RWPE2 (cell line): ENCODE measurements at regions not wholly inside any gene's neighbourhood (a gene's known extent, or its start where the extent isn't known, plus 50 kb on each side); places are given as distances from the start of the nearest gene placed in this dataset.

ENCODE experiments used
- ATAC-seq: fragments of 200-7000 bp; cut with Tn5 transposase; 3 replicates; pipeline ENCODE4 v1.9.1; 2021; ENCODE audit warnings: low read depth
- DNase-seq: peaks from one replicate; pipeline ENCODE4 v3.0.0-alpha.2; 2020; ENCODE audit warnings: low spot score
- H3K27ac ChIP-seq: fragments of 450-650 bp; 2 replicates; pipeline ENCODE4 v1.5.1; 2017; ENCODE audit warnings: mild to moderate bottlenecking; ENCODE audit not compliant: poor library complexity, severe bottlenecking
- H3K27me3 ChIP-seq: fragments of 250-450 bp; sonication (Bioruptor Pico); 2 replicates; pipeline ENCODE4 v1.5.1; 2021; ENCODE audit warnings: mild to moderate bottlenecking, moderate library complexity; ENCODE audit not compliant: insufficient read depth, poor library complexity, severe bottlenecking
- H3K36me3 ChIP-seq: fragments of 250-450 bp; sonication (Bioruptor Pico); 2 replicates; pipeline ENCODE4 v1.5.1; 2020; ENCODE audit warnings: low read depth, mild to moderate bottlenecking, moderate library complexity
- H3K4me1 ChIP-seq: fragments of 250-450 bp; sonication (Bioruptor Pico); 2 replicates; pipeline ENCODE4 v1.5.1; 2021; ENCODE audit warnings: mild to moderate bottlenecking, moderate library complexity; ENCODE audit not compliant: insufficient read depth, poor library complexity, severe bottlenecking
- H3K4me3 ChIP-seq: fragments of 250-450 bp; sonication (Bioruptor Pico); 2 replicates; pipeline ENCODE4 v1.5.1; 2021; ENCODE audit warnings: mild to moderate bottlenecking, moderate library complexity; ENCODE audit not compliant: severe bottlenecking
- H3K9me3 ChIP-seq: fragments of 250-450 bp; sonication (Bioruptor Pico); 2 replicates; pipeline ENCODE4 v1.5.1; 2021; ENCODE audit warnings: mild to moderate bottlenecking, moderate library complexity; ENCODE audit not compliant: severe bottlenecking
- TF ChIP-seq, protein P1 (sequence below): fragments of 450-650 bp; IDR thresholded peaks from one replicate; pipeline ENCODE4 v1.5.1; 2017; ENCODE audit warnings: mild to moderate bottlenecking, moderate library complexity; ENCODE audit not compliant: poor library complexity, severe bottlenecking

DNA sequence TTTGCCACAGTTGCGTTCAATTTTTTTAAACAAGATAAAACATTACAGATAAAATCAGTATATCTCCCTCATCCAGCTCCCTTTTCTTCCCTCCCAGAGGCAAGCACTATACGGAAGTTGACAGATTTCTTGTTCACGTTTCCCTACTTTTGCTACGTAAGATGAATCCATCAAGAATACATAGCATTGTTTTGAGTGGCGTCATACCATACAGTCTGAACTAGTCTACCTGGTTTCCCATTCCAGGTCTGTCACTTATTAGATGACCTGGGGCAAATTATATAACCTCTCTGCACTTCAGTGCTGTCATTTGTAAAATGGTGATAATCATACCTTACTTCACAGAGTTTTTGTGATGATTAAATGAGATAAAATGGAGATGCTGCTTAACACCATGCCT is 184.3 kb upstream of the SOX4 start:
- ATAC-seq = no peak
- TF ChIP-seq, protein P1, sequence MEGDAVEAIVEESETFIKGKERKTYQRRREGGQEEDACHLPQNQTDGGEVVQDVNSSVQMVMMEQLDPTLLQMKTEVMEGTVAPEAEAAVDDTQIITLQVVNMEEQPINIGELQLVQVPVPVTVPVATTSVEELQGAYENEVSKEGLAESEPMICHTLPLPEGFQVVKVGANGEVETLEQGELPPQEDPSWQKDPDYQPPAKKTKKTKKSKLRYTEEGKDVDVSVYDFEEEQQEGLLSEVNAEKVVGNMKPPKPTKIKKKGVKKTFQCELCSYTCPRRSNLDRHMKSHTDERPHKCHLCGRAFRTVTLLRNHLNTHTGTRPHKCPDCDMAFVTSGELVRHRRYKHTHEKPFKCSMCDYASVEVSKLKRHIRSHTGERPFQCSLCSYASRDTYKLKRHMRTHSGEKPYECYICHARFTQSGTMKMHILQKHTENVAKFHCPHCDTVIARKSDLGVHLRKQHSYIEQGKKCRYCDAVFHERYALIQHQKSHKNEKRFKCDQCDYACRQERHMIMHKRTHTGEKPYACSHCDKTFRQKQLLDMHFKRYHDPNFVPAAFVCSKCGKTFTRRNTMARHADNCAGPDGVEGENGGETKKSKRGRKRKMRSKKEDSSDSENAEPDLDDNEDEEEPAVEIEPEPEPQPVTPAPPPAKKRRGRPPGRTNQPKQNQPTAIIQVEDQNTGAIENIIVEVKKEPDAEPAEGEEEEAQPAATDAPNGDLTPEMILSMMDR = no peak
- DNase-seq = no peak
- no peaks in the 10 kb centered on the region for H3K27me3 ChIP-seq
- no peak overlapping the region for H3K27ac ChIP-seq
- H3K4me3 ChIP-seq = no peak overlapping the region
- no peaks in the 10 kb centered on the region for H3K4me1 ChIP-seq
- peaks cover 3% of the 10 kb centered on the region for H3K9me3 ChIP-seq
- no peaks in the 10 kb centered on the region for H3K36me3 ChIP-seq

DNA sequence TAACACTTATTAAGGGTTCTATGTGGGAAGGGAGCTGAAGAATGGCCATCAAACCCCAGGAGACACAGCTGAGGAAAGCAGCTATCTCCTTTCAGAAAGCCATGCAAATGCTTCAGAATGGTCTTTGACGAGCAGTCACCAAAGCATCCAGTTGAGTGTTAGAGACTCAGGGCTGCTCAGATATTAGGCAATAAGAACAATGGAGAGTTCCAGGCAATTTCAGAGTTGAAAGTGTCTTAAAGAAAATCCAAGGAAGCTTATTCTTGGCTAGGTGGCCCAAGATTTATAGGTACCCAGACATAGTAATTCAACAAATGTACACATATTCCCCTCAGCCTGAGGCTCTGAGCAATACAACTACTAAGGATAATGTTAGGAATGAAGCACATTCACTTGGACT is 180.1 kb upstream of the SOX4 start:
- Histone ChIP-seq H3K9me3 (peaks cover 3% of the 10 kb centered on the region), H3K36me3 (no peaks in the 10 kb centered on the region), H3K4me3 (no peak overlapping the region), H3K27me3 (no peaks in the 10 kb centered on the region), H3K27ac (no peak overlapping the region), H3K4me1 (no peaks in the 10 kb centered on the region)
- DNase-seq (no peak), ATAC-seq (no peak)
- TF ChIP-seq, protein P1 = no peak

DNA sequence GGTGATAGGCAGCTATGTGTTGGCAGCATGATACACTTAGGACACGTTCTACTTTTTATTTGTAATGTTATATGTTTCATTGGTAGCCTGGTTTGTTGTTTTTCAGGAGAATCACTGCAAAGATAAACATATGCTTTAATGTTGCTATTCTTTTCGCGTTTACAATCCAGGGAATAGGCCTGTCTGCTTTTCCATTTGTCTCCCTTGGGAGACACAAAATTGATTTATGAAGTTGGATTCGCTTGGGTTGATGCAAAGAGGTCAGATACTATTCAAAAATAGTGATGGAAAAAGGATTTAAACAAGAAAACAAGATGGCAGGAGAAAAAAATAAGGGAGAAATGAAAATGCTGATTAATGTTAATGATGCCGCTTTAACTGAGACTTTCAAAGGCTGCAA is 179.5 kb upstream of the SOX4 start:
- Histone ChIP-seq H3K4me3 (no peak overlapping the region), H3K36me3 (no peaks in the 10 kb centered on the region), H3K27ac (no peak overlapping the region), H3K9me3 (peaks cover 3% of the 10 kb centered on the region), H3K27me3 (no peaks in the 10 kb centered on the region), H3K4me1 (no peaks in the 10 kb centered on the region)
- ATAC-seq (no peak), DNase-seq (no peak)
- TF ChIP-seq, protein P1 = no peak

DNA sequence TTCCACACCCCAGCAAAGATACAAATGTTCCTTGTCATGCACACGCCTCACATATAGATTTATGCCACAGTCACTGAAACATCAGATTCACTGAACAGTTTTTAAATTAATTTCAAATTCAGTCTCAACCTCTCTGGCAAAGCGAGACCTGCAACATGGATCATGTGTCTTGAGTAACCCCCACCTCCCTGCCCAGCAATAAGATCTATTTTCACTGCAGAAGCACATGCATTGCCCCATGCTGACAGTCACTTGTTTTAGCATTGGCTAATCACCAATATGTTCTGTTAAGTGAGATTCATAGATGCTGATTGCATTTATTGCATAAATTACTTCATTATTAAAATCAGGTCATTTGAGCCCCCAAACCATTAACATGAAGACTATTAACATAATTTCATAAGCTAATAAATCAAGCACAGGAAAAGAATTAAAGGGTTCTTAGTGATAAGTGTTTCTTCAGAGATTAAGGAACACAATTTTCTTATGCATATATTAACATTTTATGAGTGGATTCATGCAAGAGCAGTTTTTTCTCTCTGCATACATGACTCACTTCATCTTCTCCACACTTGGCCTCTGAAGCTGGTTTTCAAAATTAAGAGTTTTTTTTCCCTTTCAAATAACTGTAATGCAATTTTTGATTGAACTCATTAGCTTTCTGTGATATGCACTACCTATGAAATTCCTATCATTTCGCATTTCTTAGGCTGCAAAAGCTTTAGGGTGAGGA is 173.2 kb upstream of the SOX4 start:
- DNase-seq = no peak
- TF ChIP-seq, protein P1 = no peak
- H3K4me3 ChIP-seq = no peak overlapping the region
- no peak overlapping the region for H3K27ac ChIP-seq
- H3K4me1 ChIP-seq = no peaks in the 10 kb centered on the region
- no peaks in the 10 kb centered on the region for H3K36me3 ChIP-seq
- H3K9me3 ChIP-seq = no peaks in the 10 kb centered on the region
- no peak for ATAC-seq
- no peaks in the 10 kb centered on the region for H3K27me3 ChIP-seq

DNA sequence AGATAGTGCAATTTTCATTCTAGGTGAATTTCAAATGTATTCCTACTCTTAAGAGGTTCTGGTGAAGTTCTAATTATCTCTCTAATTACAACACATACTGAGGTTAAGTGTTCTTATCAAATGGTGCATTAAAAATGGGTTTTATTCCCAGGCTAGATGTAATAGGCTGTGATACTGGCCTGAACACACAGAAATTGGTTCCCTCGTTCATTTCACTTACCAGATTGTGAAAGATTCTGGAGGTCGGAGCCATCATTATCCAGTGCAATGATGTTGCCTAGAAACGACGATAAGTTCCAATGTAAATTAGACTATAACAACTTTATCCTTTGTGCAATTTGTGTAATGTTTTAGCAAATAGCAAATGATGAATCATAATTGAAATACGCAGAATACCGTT is 172.6 kb upstream of the SOX4 start:
- ATAC-seq (no peak), DNase-seq (no peak)
- no peak overlapping the region for H3K27ac ChIP-seq
- H3K9me3 ChIP-seq = no peaks in the 10 kb centered on the region
- no peaks in the 10 kb centered on the region for H3K4me1 ChIP-seq
- no peaks in the 10 kb centered on the region for H3K36me3 ChIP-seq
- no peak overlapping the region for H3K4me3 ChIP-seq
- TF ChIP-seq, protein P1 = no peak
- no peaks in the 10 kb centered on the region for H3K27me3 ChIP-seq
